Loucy (cell line): ENCODE measurements at regions not wholly inside any gene's neighbourhood (a gene's known extent, or its start where the extent isn't known, plus 50 kb on each side); places are given as distances from the start of the nearest gene placed in this dataset.

Experiments used
- CTCF ChIP-seq: fragments of 200-600 bp; sonication (generic); conservative IDR thresholded peaks from 2 replicates; pipeline ENCODE4 v1.5.1; 2014; ENCODE audit warnings: mild to moderate bottlenecking, antibody characterized with exemption, low read length
- EZH2phosphoT487 ChIP-seq: fragments of 200-600 bp; IDR thresholded peaks from 2 replicates; pipeline ENCODE4 v1.6.1; 2018; ENCODE audit warnings: antibody characterized with exemption, mild to moderate bottlenecking, moderate library complexity, borderline replicate concordance

DNA sequence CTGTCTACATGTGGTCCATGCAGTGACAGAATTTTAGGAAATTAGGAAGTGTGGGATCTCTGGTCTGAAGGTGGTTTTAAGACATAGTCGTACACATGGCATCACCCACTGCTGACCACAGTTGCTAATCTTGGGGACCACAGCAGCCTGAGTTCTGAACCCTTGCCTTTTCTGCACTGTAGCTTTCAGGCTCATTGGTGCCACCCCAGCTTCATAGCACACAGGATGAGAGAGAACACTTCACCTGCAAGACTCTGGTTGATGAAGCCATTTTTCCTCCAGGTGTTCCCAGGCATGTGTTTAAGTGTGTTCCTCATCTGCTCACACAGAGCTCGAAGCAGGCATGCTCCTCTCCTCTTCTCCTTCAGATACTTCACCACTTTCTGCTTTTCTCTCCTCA is 68.2 kb upstream of the S1PR3 start:
- TF ChIP-seq CTCF (no peak), EZH2phosphoT487 (no peak)
